Right lobe of liver (tissue), 6 donors: ENCODE measurements at regions not wholly inside any gene's neighbourhood (a gene's known extent, or its start where the extent isn't known, plus 50 kb on each side); places are given as distances from the start of the nearest gene placed in this dataset.
"Not testable (repeated sequence)": the region's sequence is repeated elsewhere in the genome, so short reads cannot be mapped to it uniquely, and the experiment has no call there.

Experiments
- ATAC-seq, 4 donors: fragments of 200-7000 bp; cut with Tn5 transposase; one replicate each; pipeline ENCODE4 v1.9.1; 2020; ENCODE audit warnings: mild to moderate bottlenecking in 4 of 4, moderate library complexity in 4 of 4
- DNase-seq, 3 donors: peaks; one replicate each; pipeline ENCODE4 v3.0.0-alpha.2; 2020
- H3K27ac ChIP-seq, 3 donors: fragments of 200-600 bp; one replicate each; pipeline ENCODE4 v1.8.0; 2022
- H3K27me3 ChIP-seq, 2 donors: fragments of 200-600 bp; one replicate each; pipeline ENCODE4 v1.8.0; 2022
- H3K36me3 ChIP-seq, 4 donors: fragments of 200-600 bp; sonication (generic) in 1 of 4; one replicate each; pipeline versions ENCODE4 v1.5.1 to v1.8.0; 2017 to 2022; ENCODE audit warnings: control low read depth in 1 of 4
- H3K4me1 ChIP-seq, 4 donors: fragments of 200-600 bp; sonication (generic) in 1 of 4; one replicate each; pipeline versions ENCODE4 v1.5.1 to v1.8.0; 2017 to 2022; ENCODE audit warnings: control low read depth in 1 of 4
- H3K4me3 ChIP-seq, 3 donors: fragments of 200-600 bp; one replicate each; pipeline ENCODE4 v1.8.0; 2022
- H3K9me3 ChIP-seq, 4 donors: fragments of 200-600 bp; sonication (generic) in 1 of 4; one replicate each; pipeline versions ENCODE4 v1.5.1 to v1.8.0; 2017 to 2022; ENCODE audit warnings: control low read depth in 1 of 4
- CTCF ChIP-seq, 4 donors: fragments of 200-600 bp in 3 of 4; fragments of 450-650 bp in 1 of 4; IDR thresholded peaks; one replicate each; pipeline versions ENCODE4 v1.5.1 to v1.8.0; 2016 to 2022; ENCODE audit warnings: antibody characterized with exemption in 4 of 4, mild to moderate bottlenecking in 2 of 4
- POLR2A ChIP-seq: fragments of 450-650 bp; IDR thresholded peaks from one replicate; pipeline ENCODE4 v1.6.1; 2017; ENCODE audit warnings: antibody characterized with exemption, mild to moderate bottlenecking
- WGBS: methylation state at CpG from one replicate; pipeline ENCODE4 v1.1.6; 2018; ENCODE audit warnings: low coverage, low lambda C conversion rate; ENCODE audit not compliant: insufficient coverage; ENCODE audit errors: missing lambda C conversion rate; 5-methylcytosine and 5-hydroxymethylcytosine counted together
- intact Hi-C, 2 donors: fragments of 100-400 bp; cut with DNase I; formaldehyde crosslinking; loops; one replicate each; pipeline versions ENCODE4 v1.11.2 to v1.14.1; 2022
- donor health status: DM: no; HTN: yes; CAD: no.
- donor health status: DM: no; HTN: no; CAD: no.
- donor health status: DM: no; HTN: no; CAD: no.
- donor health status: DM: no; HTN: yes; CAD: no.
- donor health status: DM: no; HTN: yes; CAD: no.

GRCh38 chr6:97497713-97498331 is 214.8 kb upstream of the MMS22L start:
- H3K27ac ChIP-seq, result no peak overlapping the region
- DNase-seq, result peak; percentile 51 to 73 (median 68)
- intact Hi-C loops, result no loop called here
- peak; percentile 95 to 99 (median 98) for ATAC-seq
- WGBS, result 34% methylated on average over 4 of the region's 4 CpGs
- no peaks in the 10 kb centered on the region for H3K9me3 ChIP-seq
- peak; percentile 71 to 83 (median 81) for TF ChIP-seq CTCF (IDR thresholded peaks at IDR 0.05)
- TF ChIP-seq POLR2A, result no peak
- H3K27me3 ChIP-seq, result no peaks in the 10 kb centered on the region
- no peaks in the 10 kb centered on the region for H3K4me1 ChIP-seq
- no peaks in the 10 kb centered on the region for H3K36me3 ChIP-seq
- no peak overlapping the region for H3K4me3 ChIP-seq

GRCh38 chr6:97501853-97502252 is 218.8 kb upstream of the MMS22L start:
- Histone ChIP-seq H3K4me1 (no peaks in the 10 kb centered on the region), H3K4me3 (no peak overlapping the region), H3K27ac (no peak overlapping the region), H3K9me3 (no peaks in the 10 kb centered on the region), H3K27me3 (no peaks in the 10 kb centered on the region), H3K36me3 (no peaks in the 10 kb centered on the region)
- TF ChIP-seq CTCF (IDR thresholded peaks at IDR 0.05), result no peak
- no peak for DNase-seq
- 48% methylated on average over 2 of the region's 2 CpGs for WGBS
- ATAC-seq, result no peak
- intact Hi-C loops, result no loop called here

- TF ChIP-seq POLR2A (no peak), CTCF (IDR thresholded peaks at IDR 0.05) (no peak)
- H3K4me1 ChIP-seq, result no peaks in the 10 kb centered on the region
- H3K9me3 ChIP-seq, result no peaks in the 10 kb centered on the region
- H3K27ac ChIP-seq, result no peak overlapping the region
- intact Hi-C loops, result no loop called here
- H3K36me3 ChIP-seq, result no peaks in the 10 kb centered on the region
- ATAC-seq, result no peak
- DNase-seq, result no peak
- 67% methylated on average over 1 of the region's 1 CpG for WGBS
- no peaks in the 10 kb centered on the region for H3K27me3 ChIP-seq
- H3K4me3 ChIP-seq, result no peak overlapping the region
Measured at GRCh38 chr6:97508646-97509045, 225.6 kb upstream of the MMS22L start.

- intact Hi-C loops, ATAC-seq, H3K4me3 ChIP-seq, H3K27ac ChIP-seq, DNase-seq, H3K9me3 ChIP-seq, H3K4me1 ChIP-seq, H3K27me3 ChIP-seq, H3K36me3 ChIP-seq: not testable (repeated sequence)
Measured at GRCh38 chr6:97513260-97513659, 230.2 kb upstream of the MMS22L start.

GRCh38 chr6:97524811-97525210 is 241.8 kb upstream of the MMS22L start:
- H3K36me3 ChIP-seq, result no peaks in the 10 kb centered on the region
- intact Hi-C loops, result no loop called here
- H3K27ac ChIP-seq, result no peak overlapping the region
- H3K4me3 ChIP-seq, result no peak overlapping the region
- DNase-seq (no peak), ATAC-seq (peak in 1 of 4 donors; percentile 21)
- no peaks in the 10 kb centered on the region for H3K9me3 ChIP-seq
- WGBS, result 28% methylated on average over 3 of the region's 4 CpGs
- no peak for TF ChIP-seq CTCF (IDR thresholded peaks at IDR 0.05)
- TF ChIP-seq POLR2A, result no peak
- H3K4me1 ChIP-seq, result no peaks in the 10 kb centered on the region
- H3K27me3 ChIP-seq, result no peaks in the 10 kb centered on the region
